ENCODE measurements at regions not wholly inside any gene's neighbourhood (a gene's known extent, or its start where the extent isn't known, plus 50 kb on each side); places are given as distances from the start of the nearest gene placed in this dataset.
"Not testable (repeated sequence)": the region's sequence is repeated elsewhere in the genome, so short reads cannot be mapped to it uniquely, and the experiment has no call there.

- no peak for DNase-seq
Measured at GRCh38 chr7:65453341-65454030, 79.8 kb downstream of the ZNF92 start.

- no peak for DNase-seq
Measured at GRCh38 chr7:65454469-65454868, 80.8 kb downstream of the ZNF92 start.

- not testable (repeated sequence) for DNase-seq
Measured at GRCh38 chr7:65455050-65455449, 81.4 kb downstream of the ZNF92 start.

- DNase-seq: no peak
Measured at GRCh38 chr7:65457705-65458104, 84.0 kb downstream of the ZNF92 start.

GRCh38 chr7:65459438-65459837, 85.8 kb downstream of the ZNF92 start:
- DNase-seq: no peak

GRCh38 chr7:65462148-65462716, 88.6 kb downstream of the ZNF92 start:
- DNase-seq: no peak

- no peak for DNase-seq
Measured at GRCh38 chr7:65463184-65463583, 89.5 kb downstream of the ZNF92 start.

GRCh38 chr7:65469919-65470558, 96.4 kb downstream of the ZNF92 start:
- DNase-seq: not testable (repeated sequence)

- DNase-seq: no peak
Measured at GRCh38 chr7:65471587-65471986, 97.9 kb downstream of the ZNF92 start.

GRCh38 chr7:65475040-65475726, 101.5 kb downstream of the ZNF92 start:
- DNase-seq: no peak

- no peak for DNase-seq
Measured at GRCh38 chr7:65475734-65476319, 102.2 kb downstream of the ZNF92 start.

- DNase-seq: peak; percentile 20
Measured at GRCh38 chr7:65477326-65477725, 103.7 kb downstream of the ZNF92 start.

GRCh38 chr7:65489260-65489767, 115.7 kb downstream of the ZNF92 start:
- no peak for DNase-seq

- DNase-seq: not testable (repeated sequence)
Measured at GRCh38 chr7:65496697-65497096, 123.0 kb downstream of the ZNF92 start.

GRCh38 chr7:65503434-65504152, 129.9 kb downstream of the ZNF92 start:
- no peak for DNase-seq

GRCh38 chr7:65504504-65505319, 131.1 kb downstream of the ZNF92 start:
- DNase-seq: not testable (repeated sequence)

GRCh38 chr7:65505320-65505633, 131.6 kb downstream of the ZNF92 start:
- DNase-seq: not testable (repeated sequence)

GRCh38 chr7:65508581-65509367, 135.1 kb downstream of the ZNF92 start:
- DNase-seq: not testable (repeated sequence)

GRCh38 chr7:65509368-65510186, 135.9 kb downstream of the ZNF92 start:
- peak; percentile 29 for DNase-seq

- peak; percentile 29 for DNase-seq
Measured at GRCh38 chr7:65510187-65510538, 136.5 kb downstream of the ZNF92 start.

All from NCI-H2171 treated with DMSO at 0.1 percent for 48 hours (cell line).